SK-N-SH (cell line): ENCODE measurements at regions not wholly inside any gene's neighbourhood (a gene's known extent, or its start where the extent isn't known, plus 50 kb on each side); places are given as distances from the start of the nearest gene placed in this dataset.

Experiments
- CTCF ChIA-PET: fragments of 300-600, 350-600 bp; formaldehyde crosslinking; extraction: SDS; loops from one replicate; lab custom pipeline; 2021; lab: Yijun Ruan, JAX
- POLR2A ChIA-PET: fragments of 350-600 bp; sonication (Branson Sonifier 250); formaldehyde crosslinking; extraction: SDS; loops from one replicate; lab custom pipeline; 2020; ENCODE audit warnings: antibody characterized with exemption, inconsistent platforms; lab: Yijun Ruan, JAX
- DNase-seq: peaks from one replicate; pipeline ENCODE4 v3.0.0; 2012
- H2AFZ ChIP-seq: fragments of 200-600 bp; sonication (generic); 2 replicates; pipeline ENCODE4 v1.8.1; 2016; ENCODE audit warnings: antibody characterized with exemption, mild to moderate bottlenecking, low read depth
- H3F3A ChIP-seq: fragments of 200-600 bp; sonication (generic); replicated peaks from 2 replicates; pipeline ENCODE3; 2016; ENCODE audit warnings: antibody characterized with exemption, mild to moderate bottlenecking; ENCODE audit not compliant: insufficient read depth
- H3K27ac ChIP-seq, 2 experiments: fragments of 200-500 bp in 1 of 2; fragments of 200-600 bp in 1 of 2; sonication (Bioruptor generic) in 1 of 2; sonication (generic), shearing (Covaris generic) in 1 of 2; 2 replicates each; pipeline versions ENCODE4 v1.5.1 to v1.6.1; 2014 to 2016; ENCODE audit warnings: low read depth in 2 of 2, inconsistent platforms in 1 of 2, low read length in 1 of 2, mild to moderate bottlenecking in 1 of 2, mixed read lengths in 1 of 2
- H3K27me3 ChIP-seq: fragments of 200-600 bp; sonication (generic), shearing (Covaris generic); 2 replicates; pipeline ENCODE4 v1.6.1; 2016; ENCODE audit warnings: mixed run types; ENCODE audit not compliant: insufficient read depth
- H3K36me3 ChIP-seq, 2 experiments: fragments of 200-500 bp in 1 of 2; fragments of 200-600 bp in 1 of 2; sonication (Bioruptor generic) in 1 of 2; sonication (generic) in 1 of 2; replicated peaks in 1 of 2; 2 replicates each; pipeline versions ENCODE3 to v1.5.1; 2014 to 2016; ENCODE audit warnings: low read length in 1 of 2, mild to moderate bottlenecking in 1 of 2; ENCODE audit not compliant: insufficient read depth in 2 of 2, control insufficient read depth in 1 of 2
- H3K4me1 ChIP-seq, 2 experiments: fragments of 200-500 bp in 1 of 2; fragments of 200-600 bp in 1 of 2; sonication (Bioruptor generic) in 1 of 2; sonication (generic), shearing (Covaris generic) in 1 of 2; 2 replicates each; pipeline versions ENCODE4 v1.5.1 to v1.6.1; 2014 to 2016; ENCODE audit warnings: low read depth in 1 of 2, low read length in 1 of 2, mixed run types in 1 of 2; ENCODE audit not compliant: insufficient read depth in 2 of 2, control insufficient read depth in 1 of 2
- H3K4me2 ChIP-seq: fragments of 200-600 bp; sonication (generic), shearing (Covaris generic); 2 replicates; pipeline ENCODE4 v1.6.1; 2017; ENCODE audit warnings: mixed run types
- H3K4me3 ChIP-seq, 2 experiments: fragments of 200-500 bp in 1 of 2; fragments of 200-600 bp in 1 of 2; sonication (Bioruptor generic) in 1 of 2; sonication (generic), shearing (Covaris generic) in 1 of 2; 2 replicates each; pipeline versions ENCODE4 v1.5.1 to v1.8.1; 2014 to 2016; ENCODE audit warnings: low read depth in 2 of 2, inconsistent platforms in 1 of 2, low read length in 1 of 2, mild to moderate bottlenecking in 1 of 2, mixed read lengths in 1 of 2, moderate library complexity in 1 of 2
- H3K79me2 ChIP-seq: fragments of 200-600 bp; sonication (generic); 2 replicates; pipeline ENCODE4 v1.8.1; 2017; ENCODE audit warnings: mild to moderate bottlenecking; ENCODE audit not compliant: insufficient read depth
- H3K9ac ChIP-seq: fragments of 200-600 bp; sonication (generic); 2 replicates; pipeline ENCODE4 v1.6.1; 2017; ENCODE audit warnings: mixed run types
- H3K9me2 ChIP-seq: fragments of 200-600 bp; sonication (generic); 2 replicates; pipeline ENCODE4 v1.6.1; 2017; ENCODE audit warnings: mixed run types
- H3K9me3 ChIP-seq: fragments of 200-600 bp; sonication (generic); 2 replicates; pipeline ENCODE4 v1.6.1; 2017; ENCODE audit warnings: mixed run types, mild to moderate bottlenecking, moderate library complexity
- H4K20me1 ChIP-seq: fragments of 200-600 bp; sonication (generic); 2 replicates; pipeline ENCODE4 v1.6.1; 2017; ENCODE audit warnings: mild to moderate bottlenecking, mixed run types; ENCODE audit not compliant: insufficient read depth
- CHD2 ChIP-seq: fragments of 150-350 bp; IDR thresholded peaks from 2 replicates; pipeline ENCODE4 v1.6.1; 2018; ENCODE audit warnings: low read length; ENCODE audit not compliant: partially characterized antibody
- ELF1 ChIP-seq: IDR thresholded peaks from 2 replicates; pipeline ENCODE4 v1.4.0; 2012
- EZH2phosphoT487 ChIP-seq: fragments of 200-600 bp; sonication (generic); IDR thresholded peaks from 2 replicates; pipeline ENCODE4 v1.6.1; 2017; ENCODE audit warnings: low read depth, mixed run types, mild to moderate bottlenecking, antibody characterized with exemption, moderate library complexity, borderline replicate concordance
- FOSL2 ChIP-seq: IDR thresholded peaks from 2 replicates; pipeline ENCODE4 v1.4.0; 2012; ENCODE audit warnings: low read depth, mild to moderate bottlenecking, moderate library complexity, borderline replicate concordance
- FOXJ3 ChIP-seq: sonication (generic); formaldehyde crosslinking; IDR thresholded peaks from 2 replicates; pipeline ENCODE4 v1.5.1; 2020; ENCODE audit warnings: mild to moderate bottlenecking, missing genetic modification reagents
- GABPA ChIP-seq: IDR thresholded peaks from 2 replicates; pipeline ENCODE4 v1.4.0; 2012; ENCODE audit warnings: low read depth, mild to moderate bottlenecking
- JUND ChIP-seq: IDR thresholded peaks from 2 replicates; pipeline ENCODE4 v1.4.0; 2012
- MEF2A ChIP-seq: IDR thresholded peaks from 2 replicates; pipeline ENCODE4 v1.4.0; 2012; ENCODE audit warnings: low read depth, borderline replicate concordance
- MXI1 ChIP-seq: IDR thresholded peaks from 2 replicates; pipeline ENCODE4 v1.6.1; 2012; ENCODE audit warnings: mild to moderate bottlenecking, low read depth, low read length, improper control_type of control experiment
- RCOR1 ChIP-seq: fragments of 150-350 bp; IDR thresholded peaks from 2 replicates; pipeline ENCODE4 v1.6.1; 2017; ENCODE audit warnings: antibody characterized with exemption, low read length
- SIN3A ChIP-seq: IDR thresholded peaks from 2 replicates; pipeline ENCODE4 v1.6.1; 2012; ENCODE audit warnings: low read depth, mild to moderate bottlenecking, low read length, moderate library complexity, borderline replicate concordance
- TAF1 ChIP-seq: IDR thresholded peaks from 2 replicates; pipeline ENCODE4 v1.6.1; 2012; ENCODE audit warnings: low read depth, mild to moderate bottlenecking, low read length, moderate library complexity, borderline replicate concordance
- TCF12 ChIP-seq: IDR thresholded peaks from 2 replicates; pipeline ENCODE4 v1.4.0; 2012
- TEAD4 ChIP-seq: IDR thresholded peaks from 2 replicates; pipeline ENCODE4 v1.4.0; 2012; ENCODE audit warnings: mild to moderate bottlenecking, borderline replicate concordance; ENCODE audit not compliant: insufficient read depth
- WGBS: methylation state at CpG from one replicate; pipeline ENCODE4 v1.1.6; 2017; ENCODE audit warnings: low lambda C conversion rate; 5-methylcytosine and 5-hydroxymethylcytosine counted together
- TF ChIP-seq, protein P1 (sequence below): IDR thresholded peaks from 2 replicates; pipeline ENCODE4; 2012
- TF ChIP-seq, protein P2 (sequence below): IDR thresholded peaks from 2 replicates; pipeline ENCODE4 v1.4.0; 2012; ENCODE audit warnings: low read depth, borderline replicate concordance
- TF ChIP-seq, protein P3 (sequence below): fragments of 200-600 bp; sonication (generic); IDR thresholded peaks from 2 replicates; pipeline ENCODE4 v1.6.1; 2017; ENCODE audit warnings: antibody characterized with exemption, mild to moderate bottlenecking, moderate library complexity
- TF ChIP-seq, protein P4 (sequence below): fragments of 150-350 bp; IDR thresholded peaks from 2 replicates; pipeline ENCODE4 v1.6.1; 2017; ENCODE audit warnings: antibody characterized with exemption, low read length, low read depth, borderline replicate concordance
- TF ChIP-seq, protein P5 (sequence below): fragments of 150-350 bp; IDR thresholded peaks from 2 replicates; pipeline ENCODE4 v1.6.1; 2016; ENCODE audit warnings: mild to moderate bottlenecking, low read depth, low read length

DNA sequence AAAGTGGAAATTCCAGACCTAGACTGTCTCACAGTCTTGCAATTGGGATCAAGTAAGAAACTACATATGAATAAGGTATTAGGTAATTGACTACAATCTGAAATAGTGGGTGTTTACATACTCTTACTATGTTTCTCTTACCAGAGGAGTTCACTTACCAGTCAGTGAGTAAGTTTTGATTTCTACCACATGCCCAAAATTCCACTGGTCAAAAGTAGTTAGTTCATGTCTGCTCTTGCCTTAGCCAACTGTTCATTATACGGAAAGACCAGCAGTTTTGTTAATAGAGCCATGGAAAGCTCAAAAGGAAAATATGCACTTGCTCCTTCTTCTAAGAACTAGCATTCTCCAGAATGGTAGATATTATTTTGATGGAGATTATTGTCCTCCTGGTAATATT, 490.8 kb downstream of the RFC3 start:
- no peaks in the 10 kb centered on the region for H3K9me2 ChIP-seq
- H2AFZ ChIP-seq: no peak overlapping the region
- H3K9me3 ChIP-seq: no peaks in the 10 kb centered on the region
- ChIA-PET CTCF (no interaction called here), POLR2A (no interaction called here)
- no peak overlapping the region for H3K4me2 ChIP-seq
- H3K4me1 ChIP-seq: peaks cover 0 to 5% of the 10 kb centered on the region in 2 experiments; a peak in 2 of 4 replicates
- TF ChIP-seq FOXJ3 (CRISPR knock-in tag): no peak
- TF ChIP-seq, protein P1, sequence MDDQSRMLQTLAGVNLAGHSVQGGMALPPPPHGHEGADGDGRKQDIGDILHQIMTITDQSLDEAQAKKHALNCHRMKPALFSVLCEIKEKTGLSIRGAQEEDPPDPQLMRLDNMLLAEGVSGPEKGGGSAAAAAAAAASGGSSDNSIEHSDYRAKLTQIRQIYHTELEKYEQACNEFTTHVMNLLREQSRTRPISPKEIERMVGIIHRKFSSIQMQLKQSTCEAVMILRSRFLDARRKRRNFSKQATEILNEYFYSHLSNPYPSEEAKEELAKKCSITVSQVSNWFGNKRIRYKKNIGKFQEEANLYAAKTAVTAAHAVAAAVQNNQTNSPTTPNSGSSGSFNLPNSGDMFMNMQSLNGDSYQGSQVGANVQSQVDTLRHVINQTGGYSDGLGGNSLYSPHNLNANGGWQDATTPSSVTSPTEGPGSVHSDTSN: peak; percentile 59; the same call in 1 of the 2 replicates
- peak; percentile 58 for TF ChIP-seq TCF12
- H3K79me2 ChIP-seq: no peaks in the 10 kb centered on the region
- H3F3A ChIP-seq: no peaks in the 10 kb centered on the region
- DNase-seq: no peak
- WGBS: 55% methylated on average over 1 of the region's 1 CpG
- no peak overlapping the region for H3K4me3 ChIP-seq
- H3K36me3 ChIP-seq: no peaks in the 10 kb centered on the region
- H3K27ac ChIP-seq: peak overlapping the region in 1 of 2 experiments; percentile 67; a peak in 1 of 4 replicates
- no peaks in the 10 kb centered on the region for H3K27me3 ChIP-seq
- H3K9ac ChIP-seq: no peak overlapping the region
- no peaks in the 10 kb centered on the region for H4K20me1 ChIP-seq

DNA sequence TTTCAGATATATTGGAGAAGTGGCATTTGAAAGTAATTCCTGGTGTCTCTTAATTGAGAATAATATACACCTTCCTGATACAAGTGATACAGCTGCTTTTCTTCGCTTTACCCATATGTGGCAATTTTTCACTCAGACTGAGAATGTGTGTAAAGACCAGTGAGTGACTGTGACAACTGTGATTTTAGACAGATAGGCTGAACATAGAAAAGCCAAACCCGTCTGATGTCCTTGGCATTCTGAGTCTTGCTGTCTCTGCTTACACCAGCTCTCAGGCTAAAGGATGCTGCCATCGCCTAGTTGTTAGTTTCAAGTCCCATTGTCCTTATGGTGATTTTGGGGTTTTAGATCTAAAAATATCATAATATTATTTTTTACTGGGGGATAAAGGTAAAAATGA, 492.6 kb downstream of the RFC3 start:
- no peaks in the 10 kb centered on the region for H3K79me2 ChIP-seq
- H3K9me2 ChIP-seq: no peaks in the 10 kb centered on the region
- H3K27ac ChIP-seq: peak overlapping the region in 1 of 2 experiments; percentile 35; a peak in 2 of 4 replicates
- WGBS: 96% methylated on average over 3 of the region's 3 CpGs
- H4K20me1 ChIP-seq: no peaks in the 10 kb centered on the region
- CTCF ChIA-PET: no interaction called here
- TF ChIP-seq FOSL2 (no peak), EZH2phosphoT487 (no peak), RCOR1 (no peak), JUND (no peak), GABPA (no peak), ELF1 (no peak), TCF12 (no peak), MXI1 (no peak), TAF1 (no peak), TEAD4 (no peak), SIN3A (no peak), FOXJ3 (CRISPR knock-in tag) (no peak), MEF2A (no peak), CHD2 (no peak)
- TF ChIP-seq, protein P2, sequence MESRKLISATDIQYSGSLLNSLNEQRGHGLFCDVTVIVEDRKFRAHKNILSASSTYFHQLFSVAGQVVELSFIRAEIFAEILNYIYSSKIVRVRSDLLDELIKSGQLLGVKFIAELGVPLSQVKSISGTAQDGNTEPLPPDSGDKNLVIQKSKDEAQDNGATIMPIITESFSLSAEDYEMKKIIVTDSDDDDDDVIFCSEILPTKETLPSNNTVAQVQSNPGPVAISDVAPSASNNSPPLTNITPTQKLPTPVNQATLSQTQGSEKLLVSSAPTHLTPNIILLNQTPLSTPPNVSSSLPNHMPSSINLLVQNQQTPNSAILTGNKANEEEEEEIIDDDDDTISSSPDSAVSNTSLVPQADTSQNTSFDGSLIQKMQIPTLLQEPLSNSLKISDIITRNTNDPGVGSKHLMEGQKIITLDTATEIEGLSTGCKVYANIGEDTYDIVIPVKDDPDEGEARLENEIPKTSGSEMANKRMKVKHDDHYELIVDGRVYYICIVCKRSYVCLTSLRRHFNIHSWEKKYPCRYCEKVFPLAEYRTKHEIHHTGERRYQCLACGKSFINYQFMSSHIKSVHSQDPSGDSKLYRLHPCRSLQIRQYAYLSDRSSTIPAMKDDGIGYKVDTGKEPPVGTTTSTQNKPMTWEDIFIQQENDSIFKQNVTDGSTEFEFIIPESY: no peak
- TF ChIP-seq, protein P3, sequence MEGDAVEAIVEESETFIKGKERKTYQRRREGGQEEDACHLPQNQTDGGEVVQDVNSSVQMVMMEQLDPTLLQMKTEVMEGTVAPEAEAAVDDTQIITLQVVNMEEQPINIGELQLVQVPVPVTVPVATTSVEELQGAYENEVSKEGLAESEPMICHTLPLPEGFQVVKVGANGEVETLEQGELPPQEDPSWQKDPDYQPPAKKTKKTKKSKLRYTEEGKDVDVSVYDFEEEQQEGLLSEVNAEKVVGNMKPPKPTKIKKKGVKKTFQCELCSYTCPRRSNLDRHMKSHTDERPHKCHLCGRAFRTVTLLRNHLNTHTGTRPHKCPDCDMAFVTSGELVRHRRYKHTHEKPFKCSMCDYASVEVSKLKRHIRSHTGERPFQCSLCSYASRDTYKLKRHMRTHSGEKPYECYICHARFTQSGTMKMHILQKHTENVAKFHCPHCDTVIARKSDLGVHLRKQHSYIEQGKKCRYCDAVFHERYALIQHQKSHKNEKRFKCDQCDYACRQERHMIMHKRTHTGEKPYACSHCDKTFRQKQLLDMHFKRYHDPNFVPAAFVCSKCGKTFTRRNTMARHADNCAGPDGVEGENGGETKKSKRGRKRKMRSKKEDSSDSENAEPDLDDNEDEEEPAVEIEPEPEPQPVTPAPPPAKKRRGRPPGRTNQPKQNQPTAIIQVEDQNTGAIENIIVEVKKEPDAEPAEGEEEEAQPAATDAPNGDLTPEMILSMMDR: no peak
- TF ChIP-seq, protein P4, sequence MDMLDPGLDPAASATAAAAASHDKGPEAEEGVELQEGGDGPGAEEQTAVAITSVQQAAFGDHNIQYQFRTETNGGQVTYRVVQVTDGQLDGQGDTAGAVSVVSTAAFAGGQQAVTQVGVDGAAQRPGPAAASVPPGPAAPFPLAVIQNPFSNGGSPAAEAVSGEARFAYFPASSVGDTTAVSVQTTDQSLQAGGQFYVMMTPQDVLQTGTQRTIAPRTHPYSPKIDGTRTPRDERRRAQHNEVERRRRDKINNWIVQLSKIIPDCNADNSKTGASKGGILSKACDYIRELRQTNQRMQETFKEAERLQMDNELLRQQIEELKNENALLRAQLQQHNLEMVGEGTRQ: no peak
- TF ChIP-seq, protein P5, sequence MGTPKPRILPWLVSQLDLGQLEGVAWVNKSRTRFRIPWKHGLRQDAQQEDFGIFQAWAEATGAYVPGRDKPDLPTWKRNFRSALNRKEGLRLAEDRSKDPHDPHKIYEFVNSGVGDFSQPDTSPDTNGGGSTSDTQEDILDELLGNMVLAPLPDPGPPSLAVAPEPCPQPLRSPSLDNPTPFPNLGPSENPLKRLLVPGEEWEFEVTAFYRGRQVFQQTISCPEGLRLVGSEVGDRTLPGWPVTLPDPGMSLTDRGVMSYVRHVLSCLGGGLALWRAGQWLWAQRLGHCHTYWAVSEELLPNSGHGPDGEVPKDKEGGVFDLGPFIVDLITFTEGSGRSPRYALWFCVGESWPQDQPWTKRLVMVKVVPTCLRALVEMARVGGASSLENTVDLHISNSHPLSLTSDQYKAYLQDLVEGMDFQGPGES: no peak
- H3K27me3 ChIP-seq: no peaks in the 10 kb centered on the region
- DNase-seq: peak; percentile 1
- no peak overlapping the region for H3K4me3 ChIP-seq
- no peak overlapping the region for H3K9ac ChIP-seq
- H3F3A ChIP-seq: no peaks in the 10 kb centered on the region
- H3K4me1 ChIP-seq: peaks cover 0 to 5% of the 10 kb centered on the region in 2 experiments; a peak in 2 of 4 replicates
- H3K36me3 ChIP-seq: no peaks in the 10 kb centered on the region
- no peaks in the 10 kb centered on the region for H3K9me3 ChIP-seq
- POLR2A ChIA-PET: no interaction called here
- no peak overlapping the region for H2AFZ ChIP-seq
- no peak overlapping the region for H3K4me2 ChIP-seq
